ENCODE measurements at regions not wholly inside any gene's neighbourhood (a gene's known extent, or its start where the extent isn't known, plus 50 kb on each side); places are given as distances from the start of the nearest gene placed in this dataset.

- TF ChIP-seq CTCF (IDR thresholded peaks at IDR 0.05; ENCODE audit: extremely low read depth in 1 of 2, insufficient read depth in 1 of 2, low read depth in 1 of 2, low read length in 2 of 2) (no peak), POLR2AphosphoS5 (IDR thresholded peaks at IDR 0.05; ENCODE audit: insufficient read depth, low read depth, low read length) (no peak), POLR2A (IDR thresholded peaks at IDR 0.05; ENCODE audit: low read depth, low read length) (no peak), FOS (IDR thresholded peaks at IDR 0.05; ENCODE audit: borderline replicate concordance, insufficient read depth, low read length) (no peak), EZH2 (IDR thresholded peaks at IDR 0.05; ENCODE audit: borderline replicate concordance, low read depth, low read length, severe bottlenecking) (no peak), GATA2 (IDR thresholded peaks at IDR 0.05; ENCODE audit: insufficient read depth, insufficient read length, low read depth, low read length) (no peak)
These were observed 199.8 kb upstream of the PDE10A start for GRCh38 chr6:165862813-165863212.

Data from endothelial cell of umbilical vein (primary cell).